ENCODE measurements at regions not wholly inside any gene's neighbourhood (a gene's known extent, or its start where the extent isn't known, plus 50 kb on each side); places are given as distances from the start of the nearest gene placed in this dataset.

DNA sequence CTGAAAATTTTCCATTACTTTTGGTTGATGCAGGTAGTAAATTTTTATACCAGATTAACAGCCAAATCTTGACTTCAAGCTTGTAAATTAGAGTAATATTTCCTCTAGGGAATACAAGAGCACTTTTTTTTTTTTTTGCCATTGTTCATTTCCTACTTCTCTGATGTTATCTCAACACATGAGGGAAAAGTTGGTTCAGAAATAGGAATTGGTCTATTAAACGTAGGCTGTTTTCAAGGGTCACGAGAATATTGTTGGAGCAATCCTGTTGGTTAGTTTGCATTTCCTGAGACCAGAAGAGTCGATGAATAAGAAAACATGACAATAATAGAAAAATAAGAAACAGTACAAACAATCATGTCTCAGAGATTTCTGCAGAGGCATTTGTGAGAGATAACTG, 453.9 kb upstream of the CCDC179 start:
- TF ChIP-seq EZH2 (IDR thresholded peaks at IDR 0.05; ENCODE audit: insufficient read depth, low read length), result no peak
- TF ChIP-seq, protein P1, sequence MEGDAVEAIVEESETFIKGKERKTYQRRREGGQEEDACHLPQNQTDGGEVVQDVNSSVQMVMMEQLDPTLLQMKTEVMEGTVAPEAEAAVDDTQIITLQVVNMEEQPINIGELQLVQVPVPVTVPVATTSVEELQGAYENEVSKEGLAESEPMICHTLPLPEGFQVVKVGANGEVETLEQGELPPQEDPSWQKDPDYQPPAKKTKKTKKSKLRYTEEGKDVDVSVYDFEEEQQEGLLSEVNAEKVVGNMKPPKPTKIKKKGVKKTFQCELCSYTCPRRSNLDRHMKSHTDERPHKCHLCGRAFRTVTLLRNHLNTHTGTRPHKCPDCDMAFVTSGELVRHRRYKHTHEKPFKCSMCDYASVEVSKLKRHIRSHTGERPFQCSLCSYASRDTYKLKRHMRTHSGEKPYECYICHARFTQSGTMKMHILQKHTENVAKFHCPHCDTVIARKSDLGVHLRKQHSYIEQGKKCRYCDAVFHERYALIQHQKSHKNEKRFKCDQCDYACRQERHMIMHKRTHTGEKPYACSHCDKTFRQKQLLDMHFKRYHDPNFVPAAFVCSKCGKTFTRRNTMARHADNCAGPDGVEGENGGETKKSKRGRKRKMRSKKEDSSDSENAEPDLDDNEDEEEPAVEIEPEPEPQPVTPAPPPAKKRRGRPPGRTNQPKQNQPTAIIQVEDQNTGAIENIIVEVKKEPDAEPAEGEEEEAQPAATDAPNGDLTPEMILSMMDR (IDR thresholded peaks at IDR 0.05; ENCODE audit: insufficient read depth, low read depth, low read length), result no peak
- FAIRE-seq (no peak), DNase-seq (ENCODE audit: low read depth) (no peak)
- H3K9ac ChIP-seq (ENCODE audit: low read length), result no peak overlapping the region
- no peak overlapping the region for H3K27ac ChIP-seq (ENCODE audit: low read depth, low read length)
- no peaks in the 10 kb centered on the region for H4K20me1 ChIP-seq (ENCODE audit: insufficient read depth, low read length)
- peaks cover 14% of the 10 kb centered on the region for H3K4me1 ChIP-seq (ENCODE audit: insufficient read depth, low read length)
- H3K36me3 Mint-ChIP-seq (ENCODE audit: low read depth, unreplicated experiment), result no peaks in the 10 kb centered on the region
- no peak overlapping the region for H2AFZ ChIP-seq (ENCODE audit: low read depth, low read length)
- no peaks in the 10 kb centered on the region for H3K27me3 ChIP-seq (ENCODE audit: insufficient read depth, low read length)
- H3K36me3 ChIP-seq (ENCODE audit: insufficient read depth, low read length), result no peaks in the 10 kb centered on the region
- H3K9me3 ChIP-seq (ENCODE audit: insufficient read depth, low read depth, low read length), result no peaks in the 10 kb centered on the region
- H3K9me3 Mint-ChIP-seq (ENCODE audit: unreplicated experiment), result peaks cover 3% of the 10 kb centered on the region
- H3K4me1 Mint-ChIP-seq (ENCODE audit: low read depth, unreplicated experiment), result peaks cover 26% of the 10 kb centered on the region
- H3K4me2 ChIP-seq (ENCODE audit: low read length), result no peak overlapping the region
- H3K27me3 Mint-ChIP-seq (ENCODE audit: low read depth, unreplicated experiment), result no peaks in the 10 kb centered on the region
- no peak overlapping the region for H3K4me3 Mint-ChIP-seq (ENCODE audit: unreplicated experiment)
- no peak overlapping the region for H3K27ac Mint-ChIP-seq (ENCODE audit: unreplicated experiment)
- H3K79me2 ChIP-seq (ENCODE audit: insufficient read depth, low read length), result no peaks in the 10 kb centered on the region
- no peak overlapping the region for H3K4me3 ChIP-seq (ENCODE audit: insufficient read depth, low read depth, low read length)

DNA sequence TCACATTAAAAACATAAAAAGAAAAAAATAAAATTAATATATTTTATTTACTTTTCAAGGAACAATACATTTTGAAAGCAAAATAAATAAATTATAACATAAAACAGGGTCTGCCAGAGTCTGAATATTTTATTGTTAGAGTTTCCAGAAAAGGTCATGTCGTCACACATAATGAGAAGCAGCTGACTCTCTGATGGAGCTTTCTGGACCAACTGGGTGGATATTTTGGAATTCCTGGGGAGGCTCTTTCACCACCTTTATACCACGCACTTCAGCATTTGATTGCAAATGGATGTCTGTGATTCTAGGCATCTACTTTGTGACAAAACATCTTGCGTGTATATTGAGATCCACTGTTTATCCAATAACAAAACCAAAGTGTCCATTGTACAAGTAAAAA, 455.0 kb upstream of the CCDC179 start:
- peaks cover 20% of the 10 kb centered on the region for H3K4me1 Mint-ChIP-seq (ENCODE audit: low read depth, unreplicated experiment)
- FAIRE-seq (peak; percentile 56), DNase-seq (ENCODE audit: low read depth) (no peak)
- Histone ChIP-seq H3K4me2 (ENCODE audit: low read length) (no peak overlapping the region), H3K27me3 (ENCODE audit: insufficient read depth, low read length) (no peaks in the 10 kb centered on the region), H3K4me3 (ENCODE audit: insufficient read depth, low read depth, low read length) (no peak overlapping the region), H3K27ac (ENCODE audit: low read depth, low read length) (no peak overlapping the region), H3K36me3 (ENCODE audit: insufficient read depth, low read length) (no peaks in the 10 kb centered on the region), H3K9ac (ENCODE audit: low read length) (no peak overlapping the region), H4K20me1 (ENCODE audit: insufficient read depth, low read length) (no peaks in the 10 kb centered on the region), H3K79me2 (ENCODE audit: insufficient read depth, low read length) (no peaks in the 10 kb centered on the region), H3K4me1 (ENCODE audit: insufficient read depth, low read length) (peaks cover 14% of the 10 kb centered on the region), H3K9me3 (ENCODE audit: insufficient read depth, low read depth, low read length) (no peaks in the 10 kb centered on the region), H2AFZ (ENCODE audit: low read depth, low read length) (no peak overlapping the region)
- H3K9me3 Mint-ChIP-seq (ENCODE audit: unreplicated experiment), result peaks cover 4% of the 10 kb centered on the region
- no peak overlapping the region for H3K4me3 Mint-ChIP-seq (ENCODE audit: unreplicated experiment)
- no peaks in the 10 kb centered on the region for H3K36me3 Mint-ChIP-seq (ENCODE audit: low read depth, unreplicated experiment)
- no peak overlapping the region for H3K27ac Mint-ChIP-seq (ENCODE audit: unreplicated experiment)
- no peak for TF ChIP-seq EZH2 (IDR thresholded peaks at IDR 0.05; ENCODE audit: insufficient read depth, low read length)
- TF ChIP-seq, protein P1 (IDR thresholded peaks at IDR 0.05; ENCODE audit: insufficient read depth, low read depth, low read length), result no peak
- no peaks in the 10 kb centered on the region for H3K27me3 Mint-ChIP-seq (ENCODE audit: low read depth, unreplicated experiment)

DNA sequence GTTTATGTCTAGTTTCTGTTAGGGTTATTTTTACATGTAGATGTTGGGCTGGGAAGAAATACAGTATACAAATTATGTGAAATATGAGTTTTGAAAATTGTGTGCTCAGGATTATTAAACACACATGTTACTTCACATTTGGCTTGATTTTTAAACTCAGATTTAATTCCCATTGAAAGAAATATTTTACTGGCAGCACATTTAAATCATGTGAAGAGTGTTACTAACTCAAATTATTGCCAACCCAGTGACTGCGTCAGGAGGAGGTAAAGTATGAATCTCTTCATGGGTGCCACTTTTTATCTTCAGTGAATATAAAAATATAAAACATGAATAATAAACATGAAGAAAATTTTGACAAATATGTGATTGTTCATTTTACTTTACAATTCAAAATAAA, 457.5 kb upstream of the CCDC179 start:
- no peaks in the 10 kb centered on the region for H3K27me3 ChIP-seq (ENCODE audit: insufficient read depth, low read length)
- H3K9ac ChIP-seq (ENCODE audit: low read length), result no peak overlapping the region

More for the DNA sequence above, 457.5 kb upstream of the CCDC179 start:
- no peak for TF ChIP-seq EZH2 (IDR thresholded peaks at IDR 0.05; ENCODE audit: insufficient read depth, low read length)
- TF ChIP-seq, protein P1 (IDR thresholded peaks at IDR 0.05; ENCODE audit: insufficient read depth, low read depth, low read length), result no peak
- no peak overlapping the region for H3K4me3 ChIP-seq (ENCODE audit: insufficient read depth, low read depth, low read length)
- FAIRE-seq, result no peak
- Mint-ChIP-seq H3K27ac (ENCODE audit: unreplicated experiment) (no peak overlapping the region), H3K9me3 (ENCODE audit: unreplicated experiment) (peaks cover 16% of the 10 kb centered on the region), H3K36me3 (ENCODE audit: low read depth, unreplicated experiment) (no peaks in the 10 kb centered on the region), H3K4me1 (ENCODE audit: low read depth, unreplicated experiment) (peaks cover 8% of the 10 kb centered on the region), H3K27me3 (ENCODE audit: low read depth, unreplicated experiment) (no peaks in the 10 kb centered on the region), H3K4me3 (ENCODE audit: unreplicated experiment) (no peak overlapping the region)
- H2AFZ ChIP-seq (ENCODE audit: low read depth, low read length), result no peak overlapping the region
- H3K36me3 ChIP-seq (ENCODE audit: insufficient read depth, low read length), result no peaks in the 10 kb centered on the region
- H3K9me3 ChIP-seq (ENCODE audit: insufficient read depth, low read depth, low read length), result peaks cover 3% of the 10 kb centered on the region
- H3K4me2 ChIP-seq (ENCODE audit: low read length), result no peak overlapping the region
- no peak for DNase-seq (ENCODE audit: low read depth)
- no peak overlapping the region for H3K27ac ChIP-seq (ENCODE audit: low read depth, low read length)
- H4K20me1 ChIP-seq (ENCODE audit: insufficient read depth, low read length), result no peaks in the 10 kb centered on the region
- peaks cover 4% of the 10 kb centered on the region for H3K4me1 ChIP-seq (ENCODE audit: insufficient read depth, low read length)
- H3K79me2 ChIP-seq (ENCODE audit: insufficient read depth, low read length), result no peaks in the 10 kb centered on the region
